ENCODE measurements at regions not wholly inside any gene's neighbourhood (a gene's known extent, or its start where the extent isn't known, plus 50 kb on each side); places are given as distances from the start of the nearest gene placed in this dataset.

DNA sequence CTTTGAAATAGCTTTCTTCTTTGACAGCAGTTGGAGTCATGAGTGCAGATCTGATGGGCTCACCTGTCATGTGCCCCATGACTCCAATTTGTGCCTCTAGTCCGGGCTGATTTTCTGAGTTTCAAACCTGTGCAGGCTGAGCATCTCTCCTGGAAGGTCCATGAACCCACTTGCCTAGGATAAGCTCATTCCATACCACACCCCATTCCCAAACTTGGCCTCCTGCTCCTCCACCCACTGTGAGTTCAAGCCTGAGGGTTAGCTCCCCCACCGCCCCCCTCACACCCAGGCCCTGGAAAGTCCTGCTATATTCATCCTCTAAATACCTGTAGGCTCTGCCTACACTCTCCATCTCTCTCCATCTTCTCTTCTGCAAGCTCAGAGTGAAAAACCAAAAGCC lies 126.8 kb upstream of the VRK1 start:
- no peak overlapping the region for H2AFZ ChIP-seq (ENCODE audit: low read length)
- H3K23me2 ChIP-seq (ENCODE audit: insufficient read length, low read depth, low read length, poor library complexity, severe bottlenecking), result no peaks in the 10 kb centered on the region
- Mint-ChIP-seq H3K27ac (no peak overlapping the region), H3K4me1 (peaks cover 12 to 13% of the 10 kb centered on the region in 2 experiments), H3K9me3 (peaks cover 5 to 8% of the 10 kb centered on the region in 2 experiments), H3K4me3 (no peak overlapping the region), H3K36me3 (ENCODE audit: insufficient read depth in 1 of 3, low read depth in 3 of 3) (peaks cover 0 to 2% (median 0%) of the 10 kb centered on the region in 3 experiments; a peak in 3 of 7 replicates), H3K27me3 (ENCODE audit: low read depth) (peaks cover 65% of the 10 kb centered on the region)
- no peak overlapping the region for H2BK5ac ChIP-seq (ENCODE audit: insufficient read length, low read length)
- WGBS (ENCODE audit: extremely low coverage, insufficient read length, low lambda C conversion rate), result no CpG with 5 or more reads among the region's 2 CpGs
- H3K56ac ChIP-seq (ENCODE audit: insufficient read length, low read depth, low read length), result no peak overlapping the region
- no peak overlapping the region for H4K91ac ChIP-seq (ENCODE audit: insufficient read length, low read depth, low read length)
- no peak overlapping the region for H2BK120ac ChIP-seq (ENCODE audit: low read depth, low read length, poor library complexity, severe bottlenecking)
- H2BK12ac ChIP-seq (ENCODE audit: insufficient read length, low read depth, low read length), result no peak overlapping the region
- H3K9me3 ChIP-seq (ENCODE audit: control insufficient read depth, low read depth, low read length), result no peaks in the 10 kb centered on the region
- no peak overlapping the region for H3K4ac ChIP-seq (ENCODE audit: low read depth, low read length)
- H3K23ac ChIP-seq (ENCODE audit: insufficient read length, low read depth, low read length), result no peak overlapping the region
- DNase-seq, result no peak
- no peaks in the 10 kb centered on the region for H3K27me3 ChIP-seq (ENCODE audit: insufficient read depth, low read length)
- H3K4me2 ChIP-seq (ENCODE audit: insufficient read depth, insufficient read length, low read length), result no peak overlapping the region
- H2BK15ac ChIP-seq (ENCODE audit: low read depth, low read length), result no peak overlapping the region
- no peak overlapping the region for H3K27ac ChIP-seq (ENCODE audit: insufficient read length, low read depth, low read length)
- no peak overlapping the region for H3K9ac ChIP-seq (ENCODE audit: extremely low read depth, insufficient read length, low read length)
- TF ChIP-seq, protein P1, sequence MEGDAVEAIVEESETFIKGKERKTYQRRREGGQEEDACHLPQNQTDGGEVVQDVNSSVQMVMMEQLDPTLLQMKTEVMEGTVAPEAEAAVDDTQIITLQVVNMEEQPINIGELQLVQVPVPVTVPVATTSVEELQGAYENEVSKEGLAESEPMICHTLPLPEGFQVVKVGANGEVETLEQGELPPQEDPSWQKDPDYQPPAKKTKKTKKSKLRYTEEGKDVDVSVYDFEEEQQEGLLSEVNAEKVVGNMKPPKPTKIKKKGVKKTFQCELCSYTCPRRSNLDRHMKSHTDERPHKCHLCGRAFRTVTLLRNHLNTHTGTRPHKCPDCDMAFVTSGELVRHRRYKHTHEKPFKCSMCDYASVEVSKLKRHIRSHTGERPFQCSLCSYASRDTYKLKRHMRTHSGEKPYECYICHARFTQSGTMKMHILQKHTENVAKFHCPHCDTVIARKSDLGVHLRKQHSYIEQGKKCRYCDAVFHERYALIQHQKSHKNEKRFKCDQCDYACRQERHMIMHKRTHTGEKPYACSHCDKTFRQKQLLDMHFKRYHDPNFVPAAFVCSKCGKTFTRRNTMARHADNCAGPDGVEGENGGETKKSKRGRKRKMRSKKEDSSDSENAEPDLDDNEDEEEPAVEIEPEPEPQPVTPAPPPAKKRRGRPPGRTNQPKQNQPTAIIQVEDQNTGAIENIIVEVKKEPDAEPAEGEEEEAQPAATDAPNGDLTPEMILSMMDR (conservative IDR thresholded peaks at IDR 0.05), result no peak
- no peak overlapping the region for H2AK5ac ChIP-seq (ENCODE audit: insufficient read length, low read length)
- H4K20me1 ChIP-seq (ENCODE audit: control insufficient read depth, insufficient read depth, insufficient read length), result no peaks in the 10 kb centered on the region
- H3T11ph ChIP-seq (ENCODE audit: low read length), result no peak overlapping the region
- H3K18ac ChIP-seq (ENCODE audit: insufficient read length, low read depth, low read length), result no peak overlapping the region
- no peaks in the 10 kb centered on the region for H3K4me1 ChIP-seq (ENCODE audit: insufficient read depth, low read length)
- no peak overlapping the region for H2BK20ac ChIP-seq (ENCODE audit: low read depth, low read length, poor library complexity, severe bottlenecking)
- H4K5ac ChIP-seq (ENCODE audit: insufficient read length, low read depth, low read length), result no peak overlapping the region
- no peaks in the 10 kb centered on the region for H3K79me2 ChIP-seq (ENCODE audit: insufficient read depth, low read length)
- H4K8ac ChIP-seq (replicated peaks; ENCODE audit: insufficient read length, low read depth, low read length), result no peak overlapping the region
- no peak overlapping the region for H3K14ac ChIP-seq (ENCODE audit: insufficient read depth, low read length)
- H3K79me1 ChIP-seq (ENCODE audit: insufficient read depth, low read depth, low read length, poor library complexity, severe bottlenecking), result no peaks in the 10 kb centered on the region

Data from H9 (cell line).